HEK293 (cell line): ENCODE measurements at regions not wholly inside any gene's neighbourhood (a gene's known extent, or its start where the extent isn't known, plus 50 kb on each side); places are given as distances from the start of the nearest gene placed in this dataset.

Source experiments
- CTCF ChIA-PET: fragments of 350-600 bp; formaldehyde crosslinking; extraction: SDS; loops from one replicate; lab custom pipeline; 2021; ENCODE audit warnings: antibody characterized with exemption; lab: Yijun Ruan, JAX
- POLR2A ChIA-PET: fragments of 300-600 bp; formaldehyde crosslinking; extraction: SDS; loops from one replicate; lab custom pipeline; 2020; ENCODE audit warnings: antibody characterized with exemption, inconsistent platforms; lab: Yijun Ruan, JAX
- H3K27ac ChIP-seq: fragments of 200-500 bp; sonication (Bioruptor generic); 2 replicates; pipeline ENCODE4 v1.5.1; 2014; ENCODE audit warnings: low read depth, low read length, control low read depth, inconsistent platforms; ENCODE audit errors: extremely low read depth
- H3K36me3 ChIP-seq, 2 experiments: fragments of 200-500 bp in 1 of 2; sonication (Bioruptor generic) in 1 of 2; 1 replicate in 1 of 2; 2 replicates in 1 of 2; pipeline ENCODE4 v1.5.1; 2014 to 2017; ENCODE audit warnings: inconsistent platforms in 2 of 2, low read length in 2 of 2; ENCODE audit not compliant: control insufficient read depth in 2 of 2, insufficient read depth in 1 of 2
- H3K4me1 ChIP-seq: fragments of 200-500 bp; sonication (Bioruptor generic); 2 replicates; pipeline ENCODE4 v1.5.1; 2014; ENCODE audit warnings: mild to moderate bottlenecking, low read length, inconsistent platforms; ENCODE audit not compliant: control insufficient read depth, insufficient read depth
- H3K4me3 ChIP-seq: 2 replicates; pipeline ENCODE4 v1.5.1; 2011; ENCODE audit warnings: low read depth, mild to moderate bottlenecking, control low read depth, low read length, moderate library complexity
- H3K9me3 ChIP-seq: fragments of 200-500 bp; sonication (Bioruptor generic); 2 replicates; pipeline ENCODE4 v1.5.1; 2014; ENCODE audit warnings: low read depth, low read length, inconsistent platforms; ENCODE audit not compliant: control insufficient read depth, insufficient read depth
- GFI1B ChIP-seq: fragments of 450-650 bp; formaldehyde crosslinking; IDR thresholded peaks from 2 replicates; pipeline ENCODE4 v1.5.1; 2016; ENCODE audit warnings: missing biosample characterization, missing genetic modification characterization
- MYNN ChIP-seq: fragments of 450-650 bp; formaldehyde crosslinking; IDR thresholded peaks from 2 replicates; pipeline ENCODE4 v1.5.1; 2016; ENCODE audit warnings: missing biosample characterization, missing genetic modification characterization, borderline replicate concordance
- OVOL3 ChIP-seq: fragments of 450-650 bp; formaldehyde crosslinking; IDR thresholded peaks from 2 replicates; pipeline ENCODE4 v1.5.1; 2016; ENCODE audit warnings: missing biosample characterization, missing genetic modification characterization
- SETDB1 ChIP-seq: IDR thresholded peaks from one replicate; pipeline ENCODE4 v1.6.1; 2017; ENCODE audit warnings: mild to moderate bottlenecking, low read length, moderate library complexity, mixed read lengths; ENCODE audit not compliant: insufficient read length
- ZNF354C ChIP-seq: fragments of 450-650 bp; formaldehyde crosslinking; IDR thresholded peaks from 2 replicates; pipeline ENCODE4 v1.5.1; 2016; ENCODE audit warnings: missing biosample characterization, missing genetic modification characterization, low read depth, borderline replicate concordance
- ZNF416 ChIP-seq: fragments of 450-650 bp; formaldehyde crosslinking; IDR thresholded peaks from 2 replicates; pipeline ENCODE4 v1.5.1; 2016; ENCODE audit warnings: missing biosample characterization, missing genetic modification characterization
- ZNF521 ChIP-seq: fragments of 450-650 bp; formaldehyde crosslinking; IDR thresholded peaks from 2 replicates; pipeline ENCODE4 v1.5.1; 2017; ENCODE audit warnings: missing biosample characterization, mild to moderate bottlenecking, missing genetic modification characterization
- ZNF600 ChIP-seq: fragments of 450-650 bp; formaldehyde crosslinking; IDR thresholded peaks from 2 replicates; pipeline ENCODE4 v1.5.1; 2016; ENCODE audit warnings: missing biosample characterization, missing genetic modification characterization
- TF ChIP-seq, protein P1 (sequence below): fragments of 450-650 bp; formaldehyde crosslinking; IDR thresholded peaks from 2 replicates; pipeline ENCODE4 v1.5.0; 2017; ENCODE audit warnings: missing biosample characterization, missing genetic modification characterization, borderline replicate concordance
- TF ChIP-seq, protein P2 (sequence below): fragments of 450-650 bp; formaldehyde crosslinking; IDR thresholded peaks from 2 replicates; pipeline ENCODE4 v1.5.1; 2016; ENCODE audit warnings: missing biosample characterization, missing genetic modification characterization
- TF ChIP-seq, protein P3 (sequence below): fragments of 450-650 bp; formaldehyde crosslinking; IDR thresholded peaks from 2 replicates; pipeline ENCODE4 v1.5.1; 2016; ENCODE audit warnings: missing biosample characterization, missing genetic modification characterization, borderline replicate concordance
- TF ChIP-seq, protein P4 (sequence below): fragments of 450-650 bp; formaldehyde crosslinking; IDR thresholded peaks from 2 replicates; pipeline ENCODE4 v1.5.1; 2016; ENCODE audit warnings: missing biosample characterization, missing genetic modification characterization

DNA sequence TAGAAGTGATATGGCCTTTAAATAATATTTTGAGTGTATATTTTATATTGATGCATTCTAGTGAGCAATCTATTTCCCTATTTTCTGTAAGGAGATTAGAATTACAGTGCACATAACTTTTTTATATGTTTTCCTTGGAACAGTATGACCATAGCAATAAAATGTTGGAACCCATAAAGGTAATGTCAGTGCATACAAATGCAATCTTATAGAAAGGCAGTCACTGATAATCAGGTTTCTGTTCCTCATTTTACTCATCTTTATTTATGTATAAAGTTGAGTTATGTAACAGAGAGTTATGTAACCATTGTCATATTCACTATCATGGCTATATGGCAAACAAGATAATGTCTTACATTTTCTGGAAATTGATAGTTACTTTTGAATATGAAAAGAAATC, 179.9 kb upstream of the NETO1 start (continued):
- TF ChIP-seq ZNF354C (tag by site-specific recombination), result no peak
- TF ChIP-seq, all 188 proteins: peak for 0

DNA sequence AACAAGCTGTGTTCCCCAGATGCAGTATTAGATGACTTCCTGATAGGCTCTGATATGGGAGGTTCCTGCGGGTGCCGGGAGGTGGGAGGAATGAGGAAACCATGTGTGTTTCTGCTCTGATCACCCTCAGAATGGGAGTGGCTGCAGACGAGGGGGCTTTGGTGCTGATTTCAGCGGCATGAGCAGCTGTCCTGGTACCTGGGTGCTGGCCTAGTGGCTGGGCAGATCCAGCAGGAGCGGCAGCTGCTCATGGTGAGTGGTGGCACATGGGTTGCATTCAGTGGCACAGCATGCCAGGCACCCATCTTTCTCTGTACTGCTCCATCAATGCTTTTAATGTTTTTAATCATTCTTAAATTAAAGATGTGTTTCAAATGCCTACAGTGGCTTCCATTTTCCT, 177.2 kb upstream of the NETO1 start:
- ChIA-PET CTCF (no interaction called here), POLR2A (no interaction called here)
- no peaks in the 10 kb centered on the region for H3K36me3 ChIP-seq
- no peak overlapping the region for H3K4me3 ChIP-seq
- TF ChIP-seq, protein P1, sequence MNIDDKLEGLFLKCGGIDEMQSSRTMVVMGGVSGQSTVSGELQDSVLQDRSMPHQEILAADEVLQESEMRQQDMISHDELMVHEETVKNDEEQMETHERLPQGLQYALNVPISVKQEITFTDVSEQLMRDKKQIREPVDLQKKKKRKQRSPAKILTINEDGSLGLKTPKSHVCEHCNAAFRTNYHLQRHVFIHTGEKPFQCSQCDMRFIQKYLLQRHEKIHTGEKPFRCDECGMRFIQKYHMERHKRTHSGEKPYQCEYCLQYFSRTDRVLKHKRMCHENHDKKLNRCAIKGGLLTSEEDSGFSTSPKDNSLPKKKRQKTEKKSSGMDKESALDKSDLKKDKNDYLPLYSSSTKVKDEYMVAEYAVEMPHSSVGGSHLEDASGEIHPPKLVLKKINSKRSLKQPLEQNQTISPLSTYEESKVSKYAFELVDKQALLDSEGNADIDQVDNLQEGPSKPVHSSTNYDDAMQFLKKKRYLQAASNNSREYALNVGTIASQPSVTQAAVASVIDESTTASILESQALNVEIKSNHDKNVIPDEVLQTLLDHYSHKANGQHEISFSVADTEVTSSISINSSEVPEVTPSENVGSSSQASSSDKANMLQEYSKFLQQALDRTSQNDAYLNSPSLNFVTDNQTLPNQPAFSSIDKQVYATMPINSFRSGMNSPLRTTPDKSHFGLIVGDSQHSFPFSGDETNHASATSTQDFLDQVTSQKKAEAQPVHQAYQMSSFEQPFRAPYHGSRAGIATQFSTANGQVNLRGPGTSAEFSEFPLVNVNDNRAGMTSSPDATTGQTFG, result no peak
- TF ChIP-seq, protein P2, sequence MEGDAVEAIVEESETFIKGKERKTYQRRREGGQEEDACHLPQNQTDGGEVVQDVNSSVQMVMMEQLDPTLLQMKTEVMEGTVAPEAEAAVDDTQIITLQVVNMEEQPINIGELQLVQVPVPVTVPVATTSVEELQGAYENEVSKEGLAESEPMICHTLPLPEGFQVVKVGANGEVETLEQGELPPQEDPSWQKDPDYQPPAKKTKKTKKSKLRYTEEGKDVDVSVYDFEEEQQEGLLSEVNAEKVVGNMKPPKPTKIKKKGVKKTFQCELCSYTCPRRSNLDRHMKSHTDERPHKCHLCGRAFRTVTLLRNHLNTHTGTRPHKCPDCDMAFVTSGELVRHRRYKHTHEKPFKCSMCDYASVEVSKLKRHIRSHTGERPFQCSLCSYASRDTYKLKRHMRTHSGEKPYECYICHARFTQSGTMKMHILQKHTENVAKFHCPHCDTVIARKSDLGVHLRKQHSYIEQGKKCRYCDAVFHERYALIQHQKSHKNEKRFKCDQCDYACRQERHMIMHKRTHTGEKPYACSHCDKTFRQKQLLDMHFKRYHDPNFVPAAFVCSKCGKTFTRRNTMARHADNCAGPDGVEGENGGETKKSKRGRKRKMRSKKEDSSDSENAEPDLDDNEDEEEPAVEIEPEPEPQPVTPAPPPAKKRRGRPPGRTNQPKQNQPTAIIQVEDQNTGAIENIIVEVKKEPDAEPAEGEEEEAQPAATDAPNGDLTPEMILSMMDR (tag by site-specific recombination), result no peak
- TF ChIP-seq, protein P3, sequence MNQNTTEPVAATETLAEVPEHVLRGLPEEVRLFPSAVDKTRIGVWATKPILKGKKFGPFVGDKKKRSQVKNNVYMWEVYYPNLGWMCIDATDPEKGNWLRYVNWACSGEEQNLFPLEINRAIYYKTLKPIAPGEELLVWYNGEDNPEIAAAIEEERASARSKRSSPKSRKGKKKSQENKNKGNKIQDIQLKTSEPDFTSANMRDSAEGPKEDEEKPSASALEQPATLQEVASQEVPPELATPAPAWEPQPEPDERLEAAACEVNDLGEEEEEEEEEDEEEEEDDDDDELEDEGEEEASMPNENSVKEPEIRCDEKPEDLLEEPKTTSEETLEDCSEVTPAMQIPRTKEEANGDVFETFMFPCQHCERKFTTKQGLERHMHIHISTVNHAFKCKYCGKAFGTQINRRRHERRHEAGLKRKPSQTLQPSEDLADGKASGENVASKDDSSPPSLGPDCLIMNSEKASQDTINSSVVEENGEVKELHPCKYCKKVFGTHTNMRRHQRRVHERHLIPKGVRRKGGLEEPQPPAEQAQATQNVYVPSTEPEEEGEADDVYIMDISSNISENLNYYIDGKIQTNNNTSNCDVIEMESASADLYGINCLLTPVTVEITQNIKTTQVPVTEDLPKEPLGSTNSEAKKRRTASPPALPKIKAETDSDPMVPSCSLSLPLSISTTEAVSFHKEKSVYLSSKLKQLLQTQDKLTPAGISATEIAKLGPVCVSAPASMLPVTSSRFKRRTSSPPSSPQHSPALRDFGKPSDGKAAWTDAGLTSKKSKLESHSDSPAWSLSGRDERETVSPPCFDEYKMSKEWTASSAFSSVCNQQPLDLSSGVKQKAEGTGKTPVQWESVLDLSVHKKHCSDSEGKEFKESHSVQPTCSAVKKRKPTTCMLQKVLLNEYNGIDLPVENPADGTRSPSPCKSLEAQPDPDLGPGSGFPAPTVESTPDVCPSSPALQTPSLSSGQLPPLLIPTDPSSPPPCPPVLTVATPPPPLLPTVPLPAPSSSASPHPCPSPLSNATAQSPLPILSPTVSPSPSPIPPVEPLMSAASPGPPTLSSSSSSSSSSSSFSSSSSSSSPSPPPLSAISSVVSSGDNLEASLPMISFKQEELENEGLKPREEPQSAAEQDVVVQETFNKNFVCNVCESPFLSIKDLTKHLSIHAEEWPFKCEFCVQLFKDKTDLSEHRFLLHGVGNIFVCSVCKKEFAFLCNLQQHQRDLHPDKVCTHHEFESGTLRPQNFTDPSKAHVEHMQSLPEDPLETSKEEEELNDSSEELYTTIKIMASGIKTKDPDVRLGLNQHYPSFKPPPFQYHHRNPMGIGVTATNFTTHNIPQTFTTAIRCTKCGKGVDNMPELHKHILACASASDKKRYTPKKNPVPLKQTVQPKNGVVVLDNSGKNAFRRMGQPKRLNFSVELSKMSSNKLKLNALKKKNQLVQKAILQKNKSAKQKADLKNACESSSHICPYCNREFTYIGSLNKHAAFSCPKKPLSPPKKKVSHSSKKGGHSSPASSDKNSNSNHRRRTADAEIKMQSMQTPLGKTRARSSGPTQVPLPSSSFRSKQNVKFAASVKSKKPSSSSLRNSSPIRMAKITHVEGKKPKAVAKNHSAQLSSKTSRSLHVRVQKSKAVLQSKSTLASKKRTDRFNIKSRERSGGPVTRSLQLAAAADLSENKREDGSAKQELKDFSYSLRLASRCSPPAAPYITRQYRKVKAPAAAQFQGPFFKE (tag by site-specific recombination), result no peak
- TF ChIP-seq ZNF521 (tag by site-specific recombination), result no peak
- TF ChIP-seq, protein P4, sequence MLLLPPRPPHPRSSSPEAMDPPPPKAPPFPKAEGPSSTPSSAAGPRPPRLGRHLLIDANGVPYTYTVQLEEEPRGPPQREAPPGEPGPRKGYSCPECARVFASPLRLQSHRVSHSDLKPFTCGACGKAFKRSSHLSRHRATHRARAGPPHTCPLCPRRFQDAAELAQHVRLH (tag by site-specific recombination), result no peak
- no peaks in the 10 kb centered on the region for H3K4me1 ChIP-seq
- no peak overlapping the region for H3K27ac ChIP-seq
- H3K9me3 ChIP-seq, result no peaks in the 10 kb centered on the region

DNA sequence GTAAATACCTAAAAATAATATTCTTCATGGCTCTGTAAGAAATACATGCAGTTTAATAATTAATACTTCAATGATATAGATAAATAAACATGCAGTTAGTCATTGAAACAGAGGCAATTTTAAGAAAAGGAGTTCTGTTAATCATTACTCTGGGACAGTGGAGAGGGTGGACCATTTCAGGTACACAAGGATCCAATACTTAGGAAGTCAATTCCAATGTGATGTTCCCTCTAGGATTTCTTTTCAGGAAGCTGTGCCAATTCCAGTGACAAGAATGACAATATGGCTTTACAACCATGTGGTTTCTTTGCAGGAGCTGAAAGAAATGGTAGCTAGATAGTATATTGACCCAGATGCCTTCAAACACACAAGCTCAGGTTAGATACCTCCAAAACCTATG, 175.8 kb upstream of the NETO1 start:
- no peak for TF ChIP-seq GFI1B
- TF ChIP-seq, all 188 proteins: peak for 0
- H3K4me1 ChIP-seq, result no peaks in the 10 kb centered on the region
- H3K36me3 ChIP-seq, result no peaks in the 10 kb centered on the region
- no peaks in the 10 kb centered on the region for H3K9me3 ChIP-seq
- no peak overlapping the region for H3K27ac ChIP-seq
- ChIA-PET POLR2A (no interaction called here), CTCF (no interaction called here)
- H3K4me3 ChIP-seq, result no peak overlapping the region

DNA sequence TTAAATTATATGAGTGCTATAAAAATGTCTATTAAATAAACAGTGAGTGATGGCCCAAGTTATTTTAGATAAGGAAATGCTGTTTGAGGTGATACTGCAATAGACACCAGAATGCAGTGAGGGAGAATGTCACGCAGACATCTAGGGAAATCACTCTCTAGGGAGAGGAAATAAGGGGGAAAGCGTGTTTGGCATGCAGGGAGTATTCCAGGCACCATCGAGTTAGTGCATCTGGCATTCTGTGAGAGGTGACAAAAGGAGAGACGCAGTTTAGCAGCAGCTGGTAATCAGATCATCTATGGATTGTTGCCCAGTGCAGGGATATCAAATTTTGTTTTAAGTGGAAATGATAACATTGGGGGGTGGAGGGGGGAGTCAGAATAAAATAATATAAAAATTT, 175.4 kb upstream of the NETO1 start:
- H3K9me3 ChIP-seq, result no peaks in the 10 kb centered on the region
- TF ChIP-seq ZNF600 (tag by site-specific recombination) (no peak), OVOL3 (tag by site-specific recombination) (no peak), ZNF416 (tag by site-specific recombination) (no peak), SETDB1 (no peak), MYNN (tag by site-specific recombination) (no peak)
- TF ChIP-seq, all 188 proteins: peak for 0
- no peaks in the 10 kb centered on the region for H3K36me3 ChIP-seq
- H3K4me1 ChIP-seq, result no peaks in the 10 kb centered on the region
- H3K27ac ChIP-seq, result no peak overlapping the region
- ChIA-PET CTCF (no interaction called here), POLR2A (no interaction called here)
- H3K4me3 ChIP-seq, result no peak overlapping the region
